ENCODE measurements at regions not wholly inside any gene's neighbourhood (a gene's known extent, or its start where the extent isn't known, plus 50 kb on each side); places are given as distances from the start of the nearest gene placed in this dataset.

DNA sequence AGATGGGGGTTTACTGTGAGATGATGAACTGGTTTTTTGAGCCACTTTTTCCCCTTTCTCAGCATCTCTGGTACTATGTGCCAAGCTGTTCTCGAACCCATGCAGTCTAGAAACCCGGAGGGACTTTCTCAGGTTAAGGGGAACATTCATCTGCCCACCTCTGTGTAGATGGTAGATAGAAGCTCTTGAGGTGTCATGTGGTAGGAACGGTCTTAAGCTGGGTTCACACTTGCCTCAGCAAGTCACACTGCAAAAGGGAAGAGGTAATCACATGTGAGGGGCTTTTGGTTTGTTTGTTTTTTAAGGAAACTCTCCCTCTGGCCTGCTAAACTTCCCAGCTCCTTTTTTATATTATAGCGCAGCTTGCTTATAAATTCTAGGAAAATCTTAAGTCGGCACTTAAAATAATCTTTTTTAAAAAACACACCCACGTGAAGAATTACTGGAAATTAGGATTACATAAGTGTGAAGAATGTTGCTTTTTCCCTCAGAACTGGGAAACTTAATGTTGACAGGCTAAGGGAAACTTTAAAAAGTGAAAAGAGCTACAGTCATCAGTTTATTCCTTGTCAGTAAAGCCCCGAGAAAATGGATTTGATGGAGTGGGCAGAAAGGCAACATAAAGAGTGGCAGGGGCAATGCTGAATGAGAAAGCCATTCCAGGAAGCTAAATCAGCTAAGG is 430.3 kb downstream of the ARHGEF28 start:
- DNase-seq (ENCODE audit: low read depth), result no peak

DNA sequence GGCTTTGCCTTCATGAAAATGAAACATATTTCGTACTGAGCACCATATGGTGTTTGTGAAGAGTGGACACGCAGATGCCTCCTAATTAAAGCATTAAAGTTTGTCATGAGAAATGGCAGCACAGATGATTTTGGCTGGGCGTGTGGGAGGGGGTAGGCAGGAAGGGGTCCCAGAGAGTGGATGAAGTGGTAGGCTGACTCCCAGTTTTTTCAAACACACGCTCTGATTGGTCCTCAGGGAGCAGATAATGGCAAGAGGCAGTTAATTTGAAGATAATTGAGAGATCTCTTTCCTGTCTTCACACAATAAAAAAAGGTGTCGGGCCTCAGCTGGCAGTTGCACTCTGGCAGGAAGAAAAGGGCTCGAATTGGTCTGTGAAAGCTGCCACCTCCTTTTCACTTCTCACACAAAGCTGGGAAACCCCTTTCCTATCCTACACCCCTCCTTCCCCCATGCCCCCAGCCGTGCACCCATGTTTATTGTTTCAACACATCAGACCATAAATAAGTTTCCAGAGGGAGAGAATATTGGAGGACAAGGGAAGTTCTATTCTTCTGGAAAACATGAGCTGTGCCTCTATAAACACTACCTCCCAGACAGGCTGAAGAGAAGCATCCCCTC is 429.6 kb downstream of the ARHGEF28 start:
- no peak for DNase-seq (ENCODE audit: low read depth)

- DNase-seq (ENCODE audit: low read depth), result no peak
Observed at GRCh38 chr5:74054641-74055421, 428.8 kb downstream of the ARHGEF28 start.

DNA sequence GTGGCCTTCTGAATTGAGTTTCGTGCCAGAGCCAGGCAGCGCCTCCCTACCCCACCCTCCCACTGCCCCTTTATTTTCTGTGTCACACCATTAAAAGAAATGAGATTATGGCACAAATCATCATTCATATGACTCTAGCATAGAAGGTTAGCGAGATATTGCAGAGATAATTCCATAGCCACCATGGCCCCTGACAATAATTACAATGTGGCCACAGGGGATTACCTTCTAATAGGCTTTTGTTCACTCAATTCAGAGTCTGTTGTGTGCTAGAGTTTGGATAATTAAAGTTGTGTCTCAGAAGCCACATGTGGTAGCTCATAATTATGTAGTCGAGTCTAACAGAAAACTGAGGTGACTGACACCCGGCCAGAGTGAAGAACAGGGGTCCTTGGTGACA is 428.1 kb downstream of the ARHGEF28 start:
- no peak for DNase-seq (ENCODE audit: low read depth)

DNA sequence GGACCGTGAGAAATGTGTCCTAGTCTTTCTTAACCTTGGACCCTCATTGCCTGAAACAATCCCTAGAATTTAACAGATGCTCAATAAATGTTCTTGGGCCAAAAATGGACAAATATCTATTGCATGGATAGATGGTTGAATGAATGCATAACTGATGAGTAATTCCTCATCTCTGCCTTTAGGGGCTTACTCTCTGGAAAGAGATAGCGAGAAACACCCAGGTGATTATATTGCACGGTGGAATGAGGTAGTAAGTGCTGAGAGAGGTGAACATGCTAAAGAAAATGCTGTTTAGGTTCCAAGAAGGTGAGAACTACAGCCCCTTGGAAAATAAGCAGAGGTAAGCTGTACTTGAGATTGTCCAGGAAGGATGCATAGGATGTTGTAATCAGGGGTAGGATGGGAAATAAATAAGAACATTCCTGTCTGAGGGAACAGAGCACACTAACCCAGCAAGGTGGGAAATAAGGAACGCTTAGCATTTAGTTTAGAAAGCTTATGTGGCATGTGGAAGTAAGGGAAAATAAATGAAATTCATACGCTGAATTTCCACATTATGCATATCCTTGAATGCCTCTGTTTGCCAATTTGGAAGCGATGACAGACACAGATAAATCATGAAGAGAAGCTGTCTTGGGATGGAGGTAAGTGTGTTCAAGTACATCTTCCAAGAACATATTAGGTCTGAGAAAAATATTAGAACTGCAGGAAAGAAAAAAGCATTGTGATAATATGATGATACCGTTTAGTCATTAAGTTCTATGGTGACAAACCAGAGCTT is 426.6 kb downstream of the ARHGEF28 start:
- no peak for DNase-seq (ENCODE audit: low read depth)

DNA sequence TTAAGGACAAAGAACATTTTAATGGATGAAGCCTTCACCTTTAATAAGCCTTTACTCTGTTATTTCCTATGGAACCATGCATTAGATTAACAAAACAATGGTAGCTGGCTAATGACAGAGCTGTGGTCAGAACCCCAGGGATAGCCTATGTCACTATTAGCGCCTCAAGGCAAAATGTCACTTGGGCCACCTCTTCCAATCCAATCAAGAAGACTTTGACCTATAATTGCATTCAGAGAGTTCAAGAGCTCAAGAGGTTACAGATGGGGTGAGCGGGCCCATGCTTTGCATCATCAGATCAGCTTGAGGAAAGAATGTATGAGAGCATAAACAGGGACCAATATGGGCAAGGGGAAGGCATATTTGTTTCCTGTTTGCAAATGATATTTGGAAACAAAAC is 425.1 kb downstream of the ARHGEF28 start:
- DNase-seq (ENCODE audit: low read depth), result no peak

DNA sequence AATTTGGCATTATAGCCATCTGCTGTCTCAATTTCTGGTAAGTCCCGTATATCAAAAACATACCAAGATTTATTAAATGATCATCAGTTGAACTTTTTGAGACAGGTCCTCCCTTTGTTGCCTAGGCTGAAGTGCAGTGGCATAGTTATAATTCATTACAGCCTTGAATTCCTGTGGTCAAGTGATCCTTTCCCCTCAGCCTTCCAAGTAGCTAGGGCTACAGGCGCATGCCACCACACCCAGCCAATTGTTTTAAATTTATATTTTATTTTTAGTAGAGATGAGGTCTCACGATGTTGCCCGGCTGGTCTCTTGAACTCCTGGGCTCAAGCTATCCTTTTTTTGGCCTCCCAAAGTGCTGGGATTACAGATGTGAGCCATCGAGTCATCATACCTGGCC is 418.9 kb downstream of the ARHGEF28 start:
- no peak for DNase-seq (ENCODE audit: low read depth)

GRCh38 chr5:74042959-74043358 is 417.0 kb downstream of the ARHGEF28 start:
- DNase-seq (ENCODE audit: low read depth), result no peak

DNA sequence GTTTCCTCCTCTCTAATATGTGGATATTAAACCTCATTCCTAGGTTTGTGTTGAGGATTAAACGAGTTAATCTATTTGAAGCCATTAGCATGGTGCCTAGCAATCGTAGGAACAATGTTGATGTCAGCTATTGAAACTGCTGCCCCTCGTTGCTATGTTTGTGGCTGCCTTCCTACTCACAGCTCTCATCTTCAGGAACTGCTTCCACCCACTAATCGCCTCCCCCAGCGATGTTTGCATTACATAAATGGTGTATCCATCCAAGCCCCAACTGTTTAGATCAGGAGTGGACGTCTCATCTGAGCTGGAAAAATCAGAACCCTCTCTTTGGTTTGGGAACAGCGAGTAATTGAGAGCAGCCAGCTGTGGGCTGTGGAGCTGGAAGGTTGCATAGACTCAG is 416.6 kb downstream of the ARHGEF28 start:
- no peak for DNase-seq (ENCODE audit: low read depth)

- no peak for DNase-seq (ENCODE audit: low read depth)
Observed at GRCh38 chr5:74041913-74042312, 415.9 kb downstream of the ARHGEF28 start.

- DNase-seq (ENCODE audit: low read depth), result no peak
Observed at GRCh38 chr5:74040811-74041491, 415.0 kb downstream of the ARHGEF28 start.

DNA sequence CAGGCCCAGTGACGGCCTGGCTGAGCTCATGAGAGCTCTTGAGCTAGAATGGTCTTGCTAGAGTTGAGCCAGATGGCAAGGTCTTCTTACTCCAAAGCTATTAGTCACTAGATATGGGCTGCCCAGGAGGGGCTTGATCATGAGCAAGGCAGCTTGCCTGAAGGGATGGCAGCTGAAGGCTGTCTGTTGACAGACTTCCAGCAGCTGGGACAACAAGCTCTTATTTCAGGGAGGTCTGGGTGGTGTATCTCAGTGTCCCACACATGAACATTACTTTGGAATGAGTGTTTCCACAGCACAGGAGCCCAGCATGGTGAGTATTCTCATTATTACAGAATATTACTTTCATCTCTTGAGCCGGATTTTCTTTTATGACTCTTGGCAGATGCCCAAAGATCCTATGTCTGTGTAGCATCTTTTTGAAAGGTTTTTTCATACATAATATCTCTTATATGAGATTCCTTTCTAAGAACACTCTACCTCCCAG is 414.1 kb downstream of the ARHGEF28 start:
- no peak for DNase-seq (ENCODE audit: low read depth)

- DNase-seq (ENCODE audit: low read depth), result no peak
Observed at GRCh38 chr5:74037321-74037720, 411.3 kb downstream of the ARHGEF28 start.

DNA sequence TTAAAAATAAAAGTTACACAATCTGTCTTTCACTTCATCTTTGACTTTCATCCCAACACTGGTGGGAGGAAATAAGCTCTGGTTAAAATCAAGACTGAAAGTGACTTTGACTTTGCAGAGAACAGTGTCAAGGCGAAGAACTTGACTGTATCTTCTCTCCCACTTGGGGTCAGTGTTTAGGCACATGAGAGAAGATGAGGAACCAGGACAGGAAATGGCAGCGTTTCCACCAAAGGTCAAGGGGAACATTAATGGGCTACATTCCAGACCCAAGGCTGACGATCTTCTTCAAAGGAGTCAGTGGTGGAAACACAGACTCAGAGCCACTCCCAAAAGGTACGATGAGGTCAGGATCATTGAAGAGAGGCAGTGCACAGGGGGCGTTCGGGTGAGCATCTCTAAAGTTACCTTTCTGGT is 409.5 kb downstream of the ARHGEF28 start:
- no peak for DNase-seq (ENCODE audit: low read depth)

- DNase-seq (ENCODE audit: low read depth), result no peak
Observed at GRCh38 chr5:74034733-74035132, 408.7 kb downstream of the ARHGEF28 start.

DNA sequence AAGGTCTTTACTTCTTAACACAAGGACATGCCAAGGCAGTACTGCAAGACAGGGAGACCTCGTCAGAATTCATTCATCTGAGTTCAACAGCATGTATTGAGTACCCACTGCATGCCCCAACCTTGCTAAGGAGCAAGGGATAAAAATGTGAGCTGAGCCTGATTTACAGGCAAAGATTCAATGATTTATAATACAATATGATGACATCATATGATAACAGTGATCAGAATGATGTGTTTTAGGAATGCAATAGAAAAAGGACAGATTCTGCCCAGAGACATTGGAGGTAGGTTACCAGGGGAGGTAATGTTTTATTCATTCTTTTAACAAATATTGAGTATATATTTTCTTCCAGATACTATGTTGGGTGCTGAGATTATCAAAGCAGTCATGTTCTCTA is 406.6 kb downstream of the ARHGEF28 start:
- DNase-seq (ENCODE audit: low read depth), result no peak

- DNase-seq (ENCODE audit: low read depth), result no peak
Observed at GRCh38 chr5:74031536-74031935, 405.5 kb downstream of the ARHGEF28 start.

DNA sequence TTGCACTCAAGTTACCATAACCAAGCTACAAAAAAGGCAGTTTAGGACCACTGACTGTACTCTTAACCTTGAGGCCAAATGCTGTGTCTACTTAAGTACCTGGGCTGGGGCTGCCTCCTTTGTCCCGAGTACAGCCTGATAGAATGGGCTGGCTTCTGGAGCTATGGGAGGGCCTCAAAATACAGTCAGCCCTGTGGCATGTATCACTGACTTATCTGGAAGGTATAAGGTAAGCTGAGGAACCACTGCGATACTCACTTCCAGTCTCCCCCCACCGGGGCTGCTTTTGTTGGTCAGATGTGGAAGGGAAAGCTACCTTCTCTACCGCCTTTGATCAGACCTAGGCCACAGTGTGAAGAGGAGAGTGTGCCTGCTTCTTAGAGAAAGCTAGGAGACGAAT is 404.8 kb downstream of the ARHGEF28 start:
- DNase-seq (ENCODE audit: low read depth), result no peak

DNA sequence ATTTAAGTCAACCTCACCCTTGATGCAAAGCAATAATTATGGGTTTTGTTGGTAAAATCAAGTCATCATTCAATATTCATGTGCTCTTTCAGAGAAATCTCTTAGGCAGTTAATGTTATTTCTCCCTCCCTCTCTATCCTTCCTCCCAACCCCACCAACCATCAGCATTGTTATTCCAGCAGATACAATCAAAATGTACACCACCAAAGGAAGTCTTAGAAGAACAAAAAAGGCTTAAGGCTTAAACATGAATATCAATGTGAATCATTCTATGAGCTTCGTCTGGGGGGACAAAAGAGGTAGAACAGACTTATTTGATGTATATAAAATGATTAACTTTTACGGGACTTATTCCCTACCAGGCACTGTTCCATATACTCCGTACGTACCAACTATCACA is 404.4 kb downstream of the ARHGEF28 start:
- no peak for DNase-seq (ENCODE audit: low read depth)

GRCh38 chr5:74028976-74029375 is 403.0 kb downstream of the ARHGEF28 start:
- DNase-seq (ENCODE audit: low read depth), result no peak

DNA sequence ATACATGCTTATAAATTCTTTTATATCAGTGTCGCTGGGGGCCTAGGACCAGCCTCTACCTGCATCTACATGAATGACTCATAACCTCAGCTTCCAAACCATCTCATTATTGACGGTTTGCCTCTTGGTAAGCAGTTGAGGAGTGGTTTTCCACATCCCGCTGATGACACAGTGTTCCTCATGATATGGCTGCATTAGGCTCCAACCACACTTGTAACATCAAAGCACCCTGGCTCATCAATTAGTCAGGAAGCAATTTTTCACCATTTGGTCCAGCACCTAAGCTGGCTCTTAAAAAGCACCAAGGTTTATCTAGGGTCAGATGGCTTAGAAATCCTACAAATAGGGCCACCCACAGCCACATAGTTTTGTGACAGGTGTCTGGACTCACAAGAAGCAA is 402.4 kb downstream of the ARHGEF28 start:
- DNase-seq (ENCODE audit: low read depth), result no peak

All from T-helper 22 cell (primary cell).